Gastrocnemius medialis (tissue), 4 donors: ENCODE measurements at regions not wholly inside any gene's neighbourhood (a gene's known extent, or its start where the extent isn't known, plus 50 kb on each side); places are given as distances from the start of the nearest gene placed in this dataset.

Experiments used
- CTCF ChIP-seq, 5 experiments: fragments of 450-650 bp in 3 of 5; fragments of 200-600 bp in 2 of 5; sonication (generic) in 2 of 5; IDR thresholded peaks in 4 of 5; conservative IDR thresholded peaks in 1 of 5; 1 replicate in 4 of 5; 2 replicates in 1 of 5; pipeline ENCODE4 v1.5.1; 2016 to 2019; ENCODE audit warnings: antibody characterized with exemption in 5 of 5, mild to moderate bottlenecking in 3 of 5, moderate library complexity in 3 of 5
- POLR2A ChIP-seq, 2 donors: fragments of 450-650 bp; IDR thresholded peaks; one replicate each; pipeline ENCODE4 v1.6.1; 2017; ENCODE audit warnings: antibody characterized with exemption in 2 of 2, mild to moderate bottlenecking in 2 of 2, moderate library complexity in 2 of 2

- no peak for TF ChIP-seq CTCF (IDR thresholded peaks at IDR 0.05 in 4 of 5, conservative IDR thresholded peaks at IDR 0.05 in 1 of 5)
- TF ChIP-seq POLR2A (IDR thresholded peaks at IDR 0.05): no peak
Measured at GRCh38 chr4:123463869-123464268, 67.3 kb downstream of the SPRY1 start.
